ENCODE measurements at regions not wholly inside any gene's neighbourhood (a gene's known extent, or its start where the extent isn't known, plus 50 kb on each side); places are given as distances from the start of the nearest gene placed in this dataset.

- TF ChIP-seq POLR2A (IDR thresholded peaks at IDR 0.05; ENCODE audit: low read depth, low read length): no peak
- no peak for TF ChIP-seq POLR2AphosphoS5 (IDR thresholded peaks at IDR 0.05; ENCODE audit: low read depth, low read length)
- no peak for TF ChIP-seq TAF1 (IDR thresholded peaks at IDR 0.05; ENCODE audit: borderline replicate concordance, low read depth, low read length)
These were observed 122.9 kb upstream of the RET start for GRCh38 chr10:42953684-42954674.

All from GM12892 (cell line).